ENCODE measurements at regions not wholly inside any gene's neighbourhood (a gene's known extent, or its start where the extent isn't known, plus 50 kb on each side); places are given as distances from the start of the nearest gene placed in this dataset.

DNA sequence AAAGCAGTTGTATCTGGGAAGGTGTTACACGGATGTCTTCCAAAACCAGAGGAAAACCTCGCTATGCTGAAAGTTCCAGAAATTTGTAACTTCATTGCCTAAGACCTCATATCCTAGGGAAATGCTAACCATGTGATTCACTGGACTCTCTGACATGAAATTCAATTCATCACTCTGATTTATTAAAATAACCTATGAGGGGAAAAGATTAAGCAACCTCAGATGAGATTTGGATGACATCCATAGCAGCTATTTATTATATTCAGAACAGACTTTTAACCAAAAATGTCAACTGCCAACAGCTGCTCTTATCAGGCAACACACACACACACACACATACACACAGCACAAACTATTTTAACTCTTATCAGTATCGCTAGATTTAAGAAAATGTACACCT, 1006.4 kb upstream of the CTNND2 start:
- TF ChIP-seq, protein P1, sequence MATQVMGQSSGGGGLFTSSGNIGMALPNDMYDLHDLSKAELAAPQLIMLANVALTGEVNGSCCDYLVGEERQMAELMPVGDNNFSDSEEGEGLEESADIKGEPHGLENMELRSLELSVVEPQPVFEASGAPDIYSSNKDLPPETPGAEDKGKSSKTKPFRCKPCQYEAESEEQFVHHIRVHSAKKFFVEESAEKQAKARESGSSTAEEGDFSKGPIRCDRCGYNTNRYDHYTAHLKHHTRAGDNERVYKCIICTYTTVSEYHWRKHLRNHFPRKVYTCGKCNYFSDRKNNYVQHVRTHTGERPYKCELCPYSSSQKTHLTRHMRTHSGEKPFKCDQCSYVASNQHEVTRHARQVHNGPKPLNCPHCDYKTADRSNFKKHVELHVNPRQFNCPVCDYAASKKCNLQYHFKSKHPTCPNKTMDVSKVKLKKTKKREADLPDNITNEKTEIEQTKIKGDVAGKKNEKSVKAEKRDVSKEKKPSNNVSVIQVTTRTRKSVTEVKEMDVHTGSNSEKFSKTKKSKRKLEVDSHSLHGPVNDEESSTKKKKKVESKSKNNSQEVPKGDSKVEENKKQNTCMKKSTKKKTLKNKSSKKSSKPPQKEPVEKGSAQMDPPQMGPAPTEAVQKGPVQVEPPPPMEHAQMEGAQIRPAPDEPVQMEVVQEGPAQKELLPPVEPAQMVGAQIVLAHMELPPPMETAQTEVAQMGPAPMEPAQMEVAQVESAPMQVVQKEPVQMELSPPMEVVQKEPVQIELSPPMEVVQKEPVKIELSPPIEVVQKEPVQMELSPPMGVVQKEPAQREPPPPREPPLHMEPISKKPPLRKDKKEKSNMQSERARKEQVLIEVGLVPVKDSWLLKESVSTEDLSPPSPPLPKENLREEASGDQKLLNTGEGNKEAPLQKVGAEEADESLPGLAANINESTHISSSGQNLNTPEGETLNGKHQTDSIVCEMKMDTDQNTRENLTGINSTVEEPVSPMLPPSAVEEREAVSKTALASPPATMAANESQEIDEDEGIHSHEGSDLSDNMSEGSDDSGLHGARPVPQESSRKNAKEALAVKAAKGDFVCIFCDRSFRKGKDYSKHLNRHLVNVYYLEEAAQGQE (IDR thresholded peaks at IDR 0.05; ENCODE audit: unreplicated experiment): no peak
- TF ChIP-seq, protein P2, sequence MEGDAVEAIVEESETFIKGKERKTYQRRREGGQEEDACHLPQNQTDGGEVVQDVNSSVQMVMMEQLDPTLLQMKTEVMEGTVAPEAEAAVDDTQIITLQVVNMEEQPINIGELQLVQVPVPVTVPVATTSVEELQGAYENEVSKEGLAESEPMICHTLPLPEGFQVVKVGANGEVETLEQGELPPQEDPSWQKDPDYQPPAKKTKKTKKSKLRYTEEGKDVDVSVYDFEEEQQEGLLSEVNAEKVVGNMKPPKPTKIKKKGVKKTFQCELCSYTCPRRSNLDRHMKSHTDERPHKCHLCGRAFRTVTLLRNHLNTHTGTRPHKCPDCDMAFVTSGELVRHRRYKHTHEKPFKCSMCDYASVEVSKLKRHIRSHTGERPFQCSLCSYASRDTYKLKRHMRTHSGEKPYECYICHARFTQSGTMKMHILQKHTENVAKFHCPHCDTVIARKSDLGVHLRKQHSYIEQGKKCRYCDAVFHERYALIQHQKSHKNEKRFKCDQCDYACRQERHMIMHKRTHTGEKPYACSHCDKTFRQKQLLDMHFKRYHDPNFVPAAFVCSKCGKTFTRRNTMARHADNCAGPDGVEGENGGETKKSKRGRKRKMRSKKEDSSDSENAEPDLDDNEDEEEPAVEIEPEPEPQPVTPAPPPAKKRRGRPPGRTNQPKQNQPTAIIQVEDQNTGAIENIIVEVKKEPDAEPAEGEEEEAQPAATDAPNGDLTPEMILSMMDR (conservative IDR thresholded peaks at IDR 0.05; ENCODE audit: low read depth in 2 of 2): no peak
- TF ChIP-seq POLR2AphosphoS5 (IDR thresholded peaks at IDR 0.05; ENCODE audit: low read depth) (no peak), EZH2 (IDR thresholded peaks at IDR 0.05; ENCODE audit: low read depth, unreplicated experiment) (no peak), CREB1 (CRISPR knock-in tag; IDR thresholded peaks at IDR 0.05; ENCODE audit: low read depth) (no peak), EZH2phosphoT487 (IDR thresholded peaks at IDR 0.05; ENCODE audit: unreplicated experiment) (no peak), ZNF331 (CRISPR knock-in tag; IDR thresholded peaks at IDR 0.05; ENCODE audit: low read depth) (no peak), ZNF114 (CRISPR knock-in tag; IDR thresholded peaks at IDR 0.05) (no peak), JUNB (IDR thresholded peaks at IDR 0.05; ENCODE audit: unreplicated experiment) (no peak)
- TF ChIP-seq, protein P3, sequence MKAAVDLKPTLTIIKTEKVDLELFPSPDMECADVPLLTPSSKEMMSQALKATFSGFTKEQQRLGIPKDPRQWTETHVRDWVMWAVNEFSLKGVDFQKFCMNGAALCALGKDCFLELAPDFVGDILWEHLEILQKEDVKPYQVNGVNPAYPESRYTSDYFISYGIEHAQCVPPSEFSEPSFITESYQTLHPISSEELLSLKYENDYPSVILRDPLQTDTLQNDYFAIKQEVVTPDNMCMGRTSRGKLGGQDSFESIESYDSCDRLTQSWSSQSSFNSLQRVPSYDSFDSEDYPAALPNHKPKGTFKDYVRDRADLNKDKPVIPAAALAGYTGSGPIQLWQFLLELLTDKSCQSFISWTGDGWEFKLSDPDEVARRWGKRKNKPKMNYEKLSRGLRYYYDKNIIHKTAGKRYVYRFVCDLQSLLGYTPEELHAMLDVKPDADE (IDR thresholded peaks at IDR 0.05): no peak

Measured in GM23338 (cell line).